Activated CD8-positive, alpha-beta T cell treated with anti-CD3 and anti-CD28 coated beads, Interleukin-2, amount 10 ng/mL, durations not matched to agents 7 days and 5 days (primary cell): ENCODE measurements at regions not wholly inside any gene's neighbourhood (a gene's known extent, or its start where the extent isn't known, plus 50 kb on each side); places are given as distances from the start of the nearest gene placed in this dataset.

Source experiments
- ATAC-seq: fragments of 150-1000 bp; cut with Tn5 transposase; one replicate; pipeline ENCODE4 v1.10.0; 2021; ENCODE audit warnings: moderate library complexity
- CTCF ChIA-PET: fragments of 350-600 bp; sonication (Branson Sonifier 250); formaldehyde crosslinking; loops from one replicate; lab custom pipeline; 2021; ENCODE audit warnings: antibody characterized with exemption; lab: Charles Lee
- POLR2A ChIA-PET: fragments of 350-600 bp; sonication (Branson Sonifier 250); formaldehyde crosslinking; loops from one replicate; lab custom pipeline; 2021; ENCODE audit warnings: antibody characterized with exemption; lab: Charles Lee
- DNase-seq: peaks from one replicate; pipeline ENCODE4 v3.0.0-alpha.2; 2020
- H3K27ac Mint-ChIP-seq: one replicate; pipeline ENCODE4 v1.8.0; 2021; ENCODE audit warnings: mild to moderate bottlenecking, mixed read lengths
- H3K27me3 Mint-ChIP-seq: one replicate; pipeline ENCODE4 v1.8.0; 2021; ENCODE audit warnings: low read depth, mixed read lengths
- H3K36me3 Mint-ChIP-seq: one replicate; pipeline ENCODE4 v1.8.0; 2021; ENCODE audit warnings: low read depth, mixed read lengths
- H3K4me1 Mint-ChIP-seq: one replicate; pipeline ENCODE4 v1.8.0; 2021; ENCODE audit warnings: low read depth, mixed read lengths
- H3K4me3 Mint-ChIP-seq: one replicate; pipeline ENCODE4 v1.8.0; 2021; ENCODE audit warnings: mild to moderate bottlenecking, mixed read lengths
- H3K9me3 Mint-ChIP-seq: one replicate; pipeline ENCODE4 v1.8.0; 2022; ENCODE audit warnings: mixed read lengths; ENCODE audit not compliant: insufficient read depth

- Mint-ChIP-seq H3K4me1 (no peaks in the 10 kb centered on the region), H3K9me3 (peaks cover 5% of the 10 kb centered on the region), H3K27ac (no peak overlapping the region), H3K27me3 (no peaks in the 10 kb centered on the region), H3K4me3 (no peak overlapping the region), H3K36me3 (no peaks in the 10 kb centered on the region)
- DNase-seq (no peak), ATAC-seq (no peak)
- ChIA-PET CTCF (no interaction called here), POLR2A (no interaction called here)
Observed at GRCh38 chr5:107074996-107075395, 595.7 kb downstream of the EFNA5 start.

DNA sequence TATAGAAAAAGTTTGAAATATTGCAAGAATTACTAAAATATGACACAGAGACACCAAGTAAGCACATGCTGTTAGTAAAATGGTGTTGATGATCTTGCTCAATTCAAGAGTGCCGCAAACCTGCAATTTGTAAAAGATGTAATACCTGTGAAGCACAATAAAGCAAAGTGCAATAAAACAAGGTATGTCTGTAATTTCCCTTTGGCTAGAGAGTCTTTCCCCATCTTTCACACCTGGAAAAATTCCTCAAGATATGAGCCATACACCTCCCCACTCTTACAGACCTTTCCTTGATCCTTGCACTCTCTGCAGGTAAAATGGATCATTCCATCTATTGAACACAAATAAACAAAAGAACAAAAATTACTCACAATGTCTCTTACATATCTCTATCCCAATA, 597.8 kb downstream of the EFNA5 start:
- H3K36me3 Mint-ChIP-seq: no peaks in the 10 kb centered on the region
- no peak overlapping the region for H3K27ac Mint-ChIP-seq
- no peak overlapping the region for H3K4me3 Mint-ChIP-seq
- CTCF ChIA-PET: no interaction called here
- no peaks in the 10 kb centered on the region for H3K27me3 Mint-ChIP-seq
- POLR2A ChIA-PET: no interaction called here
- no peaks in the 10 kb centered on the region for H3K4me1 Mint-ChIP-seq
- DNase-seq (no peak), ATAC-seq (no peak)
- peaks cover 5% of the 10 kb centered on the region for H3K9me3 Mint-ChIP-seq

GRCh38 chr5:107072440-107072839, 598.3 kb downstream of the EFNA5 start:
- DNase-seq: no peak
- no peaks in the 10 kb centered on the region for H3K36me3 Mint-ChIP-seq
- no peaks in the 10 kb centered on the region for H3K27me3 Mint-ChIP-seq
- POLR2A ChIA-PET: no interaction called here
- H3K4me3 Mint-ChIP-seq: no peak overlapping the region
- no peak for ATAC-seq
- CTCF ChIA-PET: no interaction called here
- H3K27ac Mint-ChIP-seq: no peak overlapping the region
- no peaks in the 10 kb centered on the region for H3K4me1 Mint-ChIP-seq
- H3K9me3 Mint-ChIP-seq: peaks cover 5% of the 10 kb centered on the region

DNA sequence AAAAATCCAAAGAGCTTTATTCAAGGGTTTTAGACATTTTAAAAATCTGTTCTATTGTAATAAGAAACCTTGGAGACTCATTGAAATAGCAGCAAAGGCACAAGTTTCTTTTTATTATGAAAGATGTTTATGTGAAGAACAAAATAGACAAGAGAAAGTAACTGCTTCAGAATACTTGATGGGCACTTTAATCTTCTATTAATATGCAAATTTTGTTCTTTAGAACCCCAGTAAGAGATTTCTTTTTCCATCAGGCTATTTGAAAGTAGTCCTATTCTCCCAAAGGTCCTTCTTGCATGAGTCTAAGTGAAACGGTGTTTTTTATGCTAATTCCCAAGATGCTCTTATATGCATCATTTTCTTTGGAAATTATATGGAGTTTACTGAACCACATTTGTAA, 602.0 kb downstream of the EFNA5 start:
- Mint-ChIP-seq H3K9me3 (peaks cover 8% of the 10 kb centered on the region), H3K27ac (no peak overlapping the region), H3K4me3 (no peak overlapping the region), H3K27me3 (no peaks in the 10 kb centered on the region), H3K4me1 (no peaks in the 10 kb centered on the region), H3K36me3 (no peaks in the 10 kb centered on the region)
- ChIA-PET CTCF (no interaction called here), POLR2A (no interaction called here)
- DNase-seq: no peak
- ATAC-seq: no peak

DNA sequence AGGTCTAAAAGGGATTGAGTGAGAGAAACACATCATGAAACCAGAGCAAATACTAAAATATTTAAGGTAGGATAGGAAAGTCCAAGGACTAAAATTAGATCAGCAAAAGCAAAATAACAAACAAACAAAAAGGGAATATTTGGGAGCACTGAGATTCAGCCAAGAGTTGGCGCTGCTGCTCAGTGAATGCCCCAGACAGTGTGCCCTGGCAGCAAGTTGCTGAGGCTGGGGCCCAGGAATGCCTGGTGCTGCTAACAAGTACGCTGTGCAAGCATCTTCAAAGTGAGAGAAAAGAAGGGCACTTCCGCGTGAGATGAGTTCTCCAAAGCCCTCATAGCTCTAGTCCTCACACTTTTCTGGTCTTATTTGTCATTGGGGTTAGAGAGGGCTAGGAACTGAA, 603.3 kb downstream of the EFNA5 start:
- DNase-seq (no peak), ATAC-seq (no peak)
- Mint-ChIP-seq H3K9me3 (peaks cover 7% of the 10 kb centered on the region), H3K27me3 (no peaks in the 10 kb centered on the region), H3K4me1 (no peaks in the 10 kb centered on the region), H3K36me3 (no peaks in the 10 kb centered on the region), H3K27ac (no peak overlapping the region), H3K4me3 (no peak overlapping the region)
- ChIA-PET CTCF (no interaction called here), POLR2A (no interaction called here)

DNA sequence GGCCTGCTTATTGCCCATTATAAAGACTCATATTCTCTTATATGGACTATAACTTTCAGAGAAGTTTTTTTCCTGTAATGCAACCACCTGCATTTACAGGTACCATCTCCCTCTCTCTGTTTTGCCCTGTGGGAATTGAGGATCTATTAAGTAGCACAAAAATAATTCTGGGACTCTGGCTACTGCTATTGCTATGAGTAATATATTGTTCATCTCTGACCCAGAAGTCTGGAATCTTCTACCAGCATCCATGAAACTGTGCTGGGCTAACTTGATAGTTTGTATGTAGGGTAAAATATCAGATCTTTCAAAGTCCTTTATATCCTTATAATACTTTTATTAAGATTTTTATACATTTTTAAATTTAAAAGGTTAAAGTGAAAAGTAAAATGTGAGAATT, 607.2 kb downstream of the EFNA5 start:
- H3K4me3 Mint-ChIP-seq: no peak overlapping the region
- H3K36me3 Mint-ChIP-seq: no peaks in the 10 kb centered on the region
- no peaks in the 10 kb centered on the region for H3K27me3 Mint-ChIP-seq
- ATAC-seq (no peak), DNase-seq (no peak)
- POLR2A ChIA-PET: no interaction called here
- CTCF ChIA-PET: no interaction called here
- H3K27ac Mint-ChIP-seq: no peak overlapping the region
- peaks cover 7% of the 10 kb centered on the region for H3K9me3 Mint-ChIP-seq
- H3K4me1 Mint-ChIP-seq: no peaks in the 10 kb centered on the region

DNA sequence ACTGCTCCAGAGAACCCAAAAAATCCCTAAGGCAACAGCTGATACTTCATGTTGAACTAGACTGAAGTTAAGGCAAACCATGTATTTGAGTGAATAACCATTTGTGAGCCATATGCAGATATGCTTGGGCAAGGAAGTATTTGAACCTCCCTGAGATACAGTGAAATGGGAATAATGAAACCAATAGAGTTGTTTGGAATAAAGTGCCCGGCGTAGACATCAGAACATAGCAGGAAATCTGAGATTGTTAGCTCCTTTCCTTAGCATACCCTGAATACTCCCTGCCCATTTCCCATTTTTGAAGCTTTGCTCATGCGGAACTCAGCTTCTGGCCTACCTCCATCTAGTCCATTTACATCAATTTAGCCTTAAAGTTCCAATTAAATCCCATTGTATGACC, 611.9 kb downstream of the EFNA5 start:
- Mint-ChIP-seq H3K9me3 (peaks cover 7% of the 10 kb centered on the region), H3K27me3 (no peaks in the 10 kb centered on the region), H3K27ac (no peak overlapping the region), H3K4me1 (no peaks in the 10 kb centered on the region), H3K36me3 (no peaks in the 10 kb centered on the region), H3K4me3 (no peak overlapping the region)
- ATAC-seq (no peak), DNase-seq (no peak)
- ChIA-PET POLR2A (no interaction called here), CTCF (no interaction called here)

DNA sequence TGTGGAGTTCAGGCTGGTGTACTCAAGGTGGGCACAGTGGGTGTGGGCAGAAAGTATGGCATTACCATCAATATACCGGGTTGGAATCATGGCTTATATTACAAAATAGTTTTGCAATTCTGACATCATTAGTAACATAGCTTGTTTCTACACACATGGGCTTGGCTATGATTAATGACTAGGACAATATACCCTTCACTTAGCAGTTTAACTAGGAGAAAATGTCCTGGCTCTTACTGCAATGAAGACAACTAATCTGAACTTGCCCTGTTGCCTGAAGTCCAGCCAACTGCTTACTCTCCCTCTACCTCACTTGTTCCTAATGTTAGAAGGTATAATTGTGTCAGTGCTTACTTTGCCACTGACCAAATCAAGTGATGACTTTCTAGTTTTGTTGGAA, 612.5 kb downstream of the EFNA5 start:
- Mint-ChIP-seq H3K27me3 (no peaks in the 10 kb centered on the region), H3K9me3 (peaks cover 7% of the 10 kb centered on the region), H3K36me3 (no peaks in the 10 kb centered on the region), H3K27ac (no peak overlapping the region), H3K4me1 (no peaks in the 10 kb centered on the region), H3K4me3 (no peak overlapping the region)
- DNase-seq: no peak
- ATAC-seq: no peak
- CTCF ChIA-PET: no interaction called here
- POLR2A ChIA-PET: no interaction called here

GRCh38 chr5:107056278-107056677, 614.5 kb downstream of the EFNA5 start:
- Mint-ChIP-seq H3K36me3 (no peaks in the 10 kb centered on the region), H3K4me1 (no peaks in the 10 kb centered on the region), H3K9me3 (peaks cover 3% of the 10 kb centered on the region), H3K27ac (no peak overlapping the region), H3K4me3 (no peak overlapping the region), H3K27me3 (no peaks in the 10 kb centered on the region)
- CTCF ChIA-PET: no interaction called here
- ATAC-seq (no peak), DNase-seq (no peak)
- POLR2A ChIA-PET: no interaction called here

DNA sequence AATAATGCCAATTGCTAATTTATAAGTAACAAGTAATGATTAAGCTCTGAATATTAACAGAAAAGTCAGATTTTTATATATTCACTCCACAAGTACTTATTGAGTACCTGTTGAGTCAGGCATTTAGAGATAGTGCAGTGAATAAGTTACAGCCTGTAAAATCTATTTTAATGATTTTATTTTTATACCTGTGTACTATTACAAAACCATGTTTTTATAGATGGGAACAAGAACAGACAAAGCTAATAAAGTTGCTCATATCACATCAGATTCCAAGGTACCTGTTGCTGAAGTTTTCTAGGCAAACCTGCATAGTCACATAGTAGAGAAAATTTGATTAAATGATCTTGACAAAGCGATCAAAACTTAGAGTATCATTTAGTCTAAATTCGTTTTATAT, 623.7 kb downstream of the EFNA5 start:
- H3K4me3 Mint-ChIP-seq: no peak overlapping the region
- H3K36me3 Mint-ChIP-seq: no peaks in the 10 kb centered on the region
- ATAC-seq: no peak
- H3K27ac Mint-ChIP-seq: no peak overlapping the region
- POLR2A ChIA-PET: no interaction called here
- no peak for DNase-seq
- no peaks in the 10 kb centered on the region for H3K4me1 Mint-ChIP-seq
- no peaks in the 10 kb centered on the region for H3K27me3 Mint-ChIP-seq
- no peaks in the 10 kb centered on the region for H3K9me3 Mint-ChIP-seq
- CTCF ChIA-PET: no interaction called here

GRCh38 chr5:107043665-107044064, 627.1 kb downstream of the EFNA5 start:
- Mint-ChIP-seq H3K4me3 (no peak overlapping the region), H3K9me3 (no peaks in the 10 kb centered on the region), H3K4me1 (no peaks in the 10 kb centered on the region), H3K27me3 (no peaks in the 10 kb centered on the region), H3K27ac (no peak overlapping the region), H3K36me3 (no peaks in the 10 kb centered on the region)
- ChIA-PET POLR2A (no interaction called here), CTCF (no interaction called here)
- ATAC-seq (no peak), DNase-seq (no peak)

GRCh38 chr5:107040907-107041306, 629.8 kb downstream of the EFNA5 start:
- Mint-ChIP-seq H3K9me3 (no peaks in the 10 kb centered on the region), H3K27me3 (no peaks in the 10 kb centered on the region), H3K27ac (no peak overlapping the region), H3K4me3 (no peak overlapping the region), H3K4me1 (no peaks in the 10 kb centered on the region), H3K36me3 (no peaks in the 10 kb centered on the region)
- ATAC-seq: no peak
- DNase-seq: no peak
- CTCF ChIA-PET: no interaction called here
- POLR2A ChIA-PET: no interaction called here

DNA sequence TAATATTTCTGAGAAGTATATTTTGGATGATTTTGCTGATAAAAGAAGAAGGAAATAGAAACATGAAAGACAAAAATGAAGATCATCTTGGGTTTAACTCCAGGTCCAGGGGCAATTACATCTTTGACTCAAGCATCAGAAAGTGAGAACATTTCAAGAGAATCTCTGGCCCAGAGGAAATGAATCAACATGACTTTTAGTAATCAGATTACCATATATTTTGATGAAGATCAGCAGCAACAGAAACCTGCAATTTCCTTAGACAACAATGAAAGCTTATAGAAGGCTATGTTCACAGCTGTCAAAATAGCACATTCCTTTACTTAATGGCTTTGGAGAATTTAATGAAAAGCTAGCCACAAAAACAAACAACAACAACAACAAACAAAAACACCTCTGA, 638.1 kb downstream of the EFNA5 start:
- no peaks in the 10 kb centered on the region for H3K9me3 Mint-ChIP-seq
- ChIA-PET CTCF (no interaction called here), POLR2A (no interaction called here)
- no peaks in the 10 kb centered on the region for H3K4me1 Mint-ChIP-seq
- no peak overlapping the region for H3K27ac Mint-ChIP-seq
- DNase-seq (no peak), ATAC-seq (no peak)
- H3K27me3 Mint-ChIP-seq: no peaks in the 10 kb centered on the region
- H3K4me3 Mint-ChIP-seq: no peak overlapping the region
- no peaks in the 10 kb centered on the region for H3K36me3 Mint-ChIP-seq
